ENCODE measurements at regions not wholly inside any gene's neighbourhood (a gene's known extent, or its start where the extent isn't known, plus 50 kb on each side); places are given as distances from the start of the nearest gene placed in this dataset.

DNA sequence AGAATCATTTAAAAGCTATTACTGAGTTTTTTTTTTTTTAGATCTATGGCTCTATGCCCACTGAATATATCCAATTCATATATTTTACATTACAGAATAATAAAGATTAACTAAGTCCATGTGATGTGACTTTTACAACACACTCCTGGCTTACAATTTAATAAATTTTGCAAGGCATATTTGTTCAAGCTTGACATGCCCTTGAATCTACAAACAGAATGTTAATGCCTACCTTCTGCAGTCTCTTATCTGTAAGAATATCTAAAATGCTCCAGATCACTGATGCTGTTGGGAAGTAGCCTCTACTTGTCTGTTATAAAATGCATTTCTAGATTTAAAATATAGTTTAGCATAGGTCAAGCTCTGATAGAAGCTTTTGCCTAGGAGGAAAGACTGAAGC, 100.7 kb upstream of the RASGEF1B start:
- no peaks in the 10 kb centered on the region for H3K27me3 Mint-ChIP-seq (ENCODE audit: insufficient read depth, unreplicated experiment)
- no TSS peak for BruUV-seq (replicated peaks)
- no peak for DNase-seq (ENCODE audit: unreplicated experiment)
- TF ChIP-seq, protein P1, sequence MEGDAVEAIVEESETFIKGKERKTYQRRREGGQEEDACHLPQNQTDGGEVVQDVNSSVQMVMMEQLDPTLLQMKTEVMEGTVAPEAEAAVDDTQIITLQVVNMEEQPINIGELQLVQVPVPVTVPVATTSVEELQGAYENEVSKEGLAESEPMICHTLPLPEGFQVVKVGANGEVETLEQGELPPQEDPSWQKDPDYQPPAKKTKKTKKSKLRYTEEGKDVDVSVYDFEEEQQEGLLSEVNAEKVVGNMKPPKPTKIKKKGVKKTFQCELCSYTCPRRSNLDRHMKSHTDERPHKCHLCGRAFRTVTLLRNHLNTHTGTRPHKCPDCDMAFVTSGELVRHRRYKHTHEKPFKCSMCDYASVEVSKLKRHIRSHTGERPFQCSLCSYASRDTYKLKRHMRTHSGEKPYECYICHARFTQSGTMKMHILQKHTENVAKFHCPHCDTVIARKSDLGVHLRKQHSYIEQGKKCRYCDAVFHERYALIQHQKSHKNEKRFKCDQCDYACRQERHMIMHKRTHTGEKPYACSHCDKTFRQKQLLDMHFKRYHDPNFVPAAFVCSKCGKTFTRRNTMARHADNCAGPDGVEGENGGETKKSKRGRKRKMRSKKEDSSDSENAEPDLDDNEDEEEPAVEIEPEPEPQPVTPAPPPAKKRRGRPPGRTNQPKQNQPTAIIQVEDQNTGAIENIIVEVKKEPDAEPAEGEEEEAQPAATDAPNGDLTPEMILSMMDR (IDR thresholded peaks at IDR 0.05; ENCODE audit: unreplicated experiment): no peak
- no peaks in the 10 kb centered on the region for H3K9me3 Mint-ChIP-seq (ENCODE audit: unreplicated experiment)
- ChIA-PET POLR2A (no interaction called here), CTCF (interaction anchor here (0.6 kb wide), 1 partner anchor 165 kb away, joined by 3 read pairs; no protein-coding TSS in a partner anchor)
- no peaks in the 10 kb centered on the region for H3K36me3 Mint-ChIP-seq (ENCODE audit: insufficient read depth, unreplicated experiment)
- H3K4me3 Mint-ChIP-seq (ENCODE audit: unreplicated experiment): no peak overlapping the region
- intact Hi-C loops (cut with micrococcal nuclease): no loop called here
- H3K4me1 Mint-ChIP-seq (ENCODE audit: insufficient read depth, unreplicated experiment): peaks cover 2% of the 10 kb centered on the region
- H3K27ac Mint-ChIP-seq (ENCODE audit: low read depth, unreplicated experiment): no peak overlapping the region

DNA sequence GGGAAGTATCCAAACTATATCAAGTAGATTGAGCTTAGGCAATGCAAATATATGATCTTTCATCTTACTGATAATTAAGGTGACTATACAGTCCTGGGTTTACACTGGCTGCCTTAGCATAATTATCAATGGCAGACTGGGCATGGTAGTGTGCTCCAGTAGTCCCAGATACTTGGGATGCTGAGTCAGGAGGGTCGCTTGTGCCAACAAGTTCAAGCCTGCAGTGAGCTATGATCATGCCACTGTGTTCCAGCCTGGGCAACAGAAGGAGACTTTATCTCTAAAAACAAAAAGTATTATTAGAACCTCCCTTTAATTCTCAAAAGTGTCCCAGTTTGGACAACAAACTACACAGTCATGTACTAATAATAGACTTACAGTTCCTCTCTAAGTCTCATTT, 99.4 kb upstream of the RASGEF1B start:
- TF ChIP-seq, protein P1 (IDR thresholded peaks at IDR 0.05; ENCODE audit: unreplicated experiment): no peak
- CTCF ChIA-PET: interaction anchor here (0.6 to 1.1 kb wide), 2 partner anchors 12 to 64 kb away, joined by 3 to 4 read pairs; no protein-coding TSS in a partner anchor
- BruUV-seq (replicated peaks): no TSS peak
- Mint-ChIP-seq H3K9me3 (ENCODE audit: unreplicated experiment) (no peaks in the 10 kb centered on the region), H3K27me3 (ENCODE audit: insufficient read depth, unreplicated experiment) (no peaks in the 10 kb centered on the region), H3K36me3 (ENCODE audit: insufficient read depth, unreplicated experiment) (no peaks in the 10 kb centered on the region), H3K27ac (ENCODE audit: low read depth, unreplicated experiment) (no peak overlapping the region), H3K4me3 (ENCODE audit: unreplicated experiment) (no peak overlapping the region), H3K4me1 (ENCODE audit: insufficient read depth, unreplicated experiment) (no peaks in the 10 kb centered on the region)
- POLR2A ChIA-PET: interaction anchor here (0.6 kb wide), 1 partner anchor 128 kb away, joined by 3 read pairs; no protein-coding TSS in a partner anchor
- intact Hi-C loops (cut with micrococcal nuclease): no loop called here
- DNase-seq (ENCODE audit: unreplicated experiment): no peak

- H3K27ac Mint-ChIP-seq (ENCODE audit: low read depth, unreplicated experiment): no peak overlapping the region
- TF ChIP-seq, protein P1 (IDR thresholded peaks at IDR 0.05; ENCODE audit: unreplicated experiment): no peak
- H3K4me1 Mint-ChIP-seq (ENCODE audit: insufficient read depth, unreplicated experiment): peaks cover 10% of the 10 kb centered on the region
- no peaks in the 10 kb centered on the region for H3K9me3 Mint-ChIP-seq (ENCODE audit: unreplicated experiment)
- H3K36me3 Mint-ChIP-seq (ENCODE audit: insufficient read depth, unreplicated experiment): peaks cover 6% of the 10 kb centered on the region
- BruUV-seq (replicated peaks): no TSS peak
- POLR2A ChIA-PET: no interaction called here
- no peak for DNase-seq (ENCODE audit: unreplicated experiment)
- intact Hi-C loops (cut with micrococcal nuclease): no loop called here
- CTCF ChIA-PET: no interaction called here
- H3K4me3 Mint-ChIP-seq (ENCODE audit: unreplicated experiment): no peak overlapping the region
- no peaks in the 10 kb centered on the region for H3K27me3 Mint-ChIP-seq (ENCODE audit: insufficient read depth, unreplicated experiment)
Observed at GRCh38 chr4:81566161-81566591, 94.5 kb upstream of the RASGEF1B start.

DNA sequence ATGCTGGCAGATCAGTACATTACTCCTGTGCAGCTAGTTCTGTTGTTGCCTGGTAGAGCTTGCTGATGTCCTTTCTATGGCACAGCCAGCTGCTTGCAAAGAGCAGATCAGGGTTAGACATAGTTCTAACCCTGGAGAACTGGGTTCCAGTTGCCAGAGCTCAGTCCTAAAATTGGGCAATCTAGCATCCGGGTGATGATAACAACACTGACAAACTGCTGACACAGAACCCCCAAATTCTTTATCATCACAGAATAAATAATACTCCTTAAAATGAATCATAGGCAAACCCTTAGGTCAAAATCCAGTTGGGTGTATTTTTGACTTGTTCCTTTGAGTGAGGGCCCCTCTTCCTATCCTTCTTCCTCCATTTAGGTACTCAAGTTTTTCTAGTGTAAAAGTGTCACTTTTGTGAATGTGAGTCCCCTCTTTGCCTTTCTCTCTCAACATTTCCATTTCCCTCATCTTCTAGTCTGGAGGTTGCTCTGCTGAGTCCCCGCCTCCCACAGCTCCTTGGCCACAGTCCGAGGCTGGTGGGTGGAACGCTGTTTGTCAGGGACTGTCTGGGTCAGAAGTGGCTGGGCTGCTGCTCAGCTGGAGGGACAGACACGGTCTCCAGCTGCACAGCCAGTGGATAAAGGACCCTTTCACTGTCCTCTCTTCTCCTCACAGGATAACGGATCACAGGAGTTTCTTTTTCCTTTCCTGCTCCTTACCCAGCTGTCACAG, 93.6 kb upstream of the RASGEF1B start:
- no TSS peak for BruUV-seq (replicated peaks)
- H3K36me3 Mint-ChIP-seq (ENCODE audit: insufficient read depth, unreplicated experiment): peaks cover 6% of the 10 kb centered on the region
- POLR2A ChIA-PET: interaction anchor here (0.6 to 1.1 kb wide), 2 partner anchors 16 to 55 kb away, joined by 3 read pairs; no protein-coding TSS in a partner anchor
- H3K27ac Mint-ChIP-seq (ENCODE audit: low read depth, unreplicated experiment): no peak overlapping the region
- TF ChIP-seq, protein P1 (IDR thresholded peaks at IDR 0.05; ENCODE audit: unreplicated experiment): no peak
- H3K4me1 Mint-ChIP-seq (ENCODE audit: insufficient read depth, unreplicated experiment): peaks cover 10% of the 10 kb centered on the region
- DNase-seq (ENCODE audit: unreplicated experiment): peak; percentile 27
- intact Hi-C loops (cut with micrococcal nuclease): no loop called here
- CTCF ChIA-PET: interaction anchor here (0.6 kb wide), 1 partner anchor 31 kb away, joined by 5 read pairs; no protein-coding TSS in a partner anchor
- H3K9me3 Mint-ChIP-seq (ENCODE audit: unreplicated experiment): no peaks in the 10 kb centered on the region
- H3K27me3 Mint-ChIP-seq (ENCODE audit: insufficient read depth, unreplicated experiment): no peaks in the 10 kb centered on the region
- peak overlapping the region; percentile 19 for H3K4me3 Mint-ChIP-seq (ENCODE audit: unreplicated experiment)
